Thyroid gland (tissue), 4 donors: ENCODE measurements at regions not wholly inside any gene's neighbourhood (a gene's known extent, or its start where the extent isn't known, plus 50 kb on each side); places are given as distances from the start of the nearest gene placed in this dataset.

Experiments
- CTCF ChIP-seq, 6 experiments: fragments of 200-600 bp in 3 of 6; fragments of 450-650 bp in 3 of 6; sonication (generic) in 3 of 6; IDR thresholded peaks; one replicate each; pipeline ENCODE4 v1.5.1; 2016 to 2019; ENCODE audit warnings: antibody characterized with exemption in 6 of 6, mild to moderate bottlenecking in 2 of 6, inconsistent platforms in 1 of 6, moderate library complexity in 1 of 6
- POLR2A ChIP-seq, 2 donors: fragments of 450-650 bp; IDR thresholded peaks; one replicate each; pipeline ENCODE4 v1.6.1; 2017; ENCODE audit warnings: antibody characterized with exemption in 2 of 2, mild to moderate bottlenecking in 2 of 2, moderate library complexity in 1 of 2

- no peak for TF ChIP-seq CTCF (IDR thresholded peaks at IDR 0.05)
- TF ChIP-seq POLR2A (IDR thresholded peaks at IDR 0.05): no peak
Observed at GRCh38 chr1:118809586-118809985, 178.6 kb downstream of the TBX15 start.
